ENCODE measurements at regions not wholly inside any gene's neighbourhood (a gene's known extent, or its start where the extent isn't known, plus 50 kb on each side); places are given as distances from the start of the nearest gene placed in this dataset.
"Not testable (repeated sequence)": the region's sequence is repeated elsewhere in the genome, so short reads cannot be mapped to it uniquely, and the experiment has no call there.

DNA sequence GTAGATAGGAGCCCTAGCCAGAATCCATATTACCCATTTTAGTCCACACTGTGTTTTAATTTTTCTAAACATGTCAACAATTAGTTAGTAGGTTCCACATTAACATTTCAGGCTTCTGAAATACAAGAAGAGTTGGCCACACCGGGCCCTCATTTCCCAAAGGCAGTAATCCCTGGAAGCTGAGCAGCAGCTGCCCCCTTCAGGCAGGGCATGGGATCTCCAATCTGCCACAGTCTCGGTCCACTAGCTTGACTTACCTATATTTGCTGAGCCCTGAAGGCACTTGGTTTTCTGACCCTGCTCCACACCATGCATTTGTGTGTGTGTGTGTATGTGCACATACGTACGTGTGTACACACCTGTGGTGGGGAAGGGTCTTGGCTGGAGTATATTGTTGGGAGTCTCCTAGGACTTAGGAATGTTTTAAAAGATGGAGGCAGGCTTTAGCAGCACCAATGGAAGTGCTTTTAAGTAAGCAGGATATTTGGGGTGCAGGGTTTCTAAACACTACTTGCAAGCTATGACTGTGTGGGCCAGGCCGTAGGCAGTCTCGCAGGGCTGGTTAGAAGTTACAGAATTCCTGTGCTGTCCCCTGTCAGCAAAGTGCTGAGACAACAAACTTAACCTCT, 71.2 kb upstream of the SOX14 start:
- no peak overlapping the region for H3K27ac Mint-ChIP-seq
- TF ChIP-seq CTCF (IDR thresholded peaks at IDR 0.05; ENCODE audit: unreplicated experiment) = peak; percentile 87
- H3K4me3 Mint-ChIP-seq (ENCODE audit: low read depth) = no peak overlapping the region
- H3K9me3 Mint-ChIP-seq (ENCODE audit: low read depth) = no peaks in the 10 kb centered on the region
- DNase-seq (ENCODE audit: low spot score, unreplicated experiment) = peak; percentile 41
- H3K4me1 Mint-ChIP-seq (ENCODE audit: low read depth) = no peaks in the 10 kb centered on the region
- peaks cover 49% of the 10 kb centered on the region for H3K27me3 Mint-ChIP-seq
- H3K36me3 Mint-ChIP-seq (ENCODE audit: insufficient read depth) = no peaks in the 10 kb centered on the region

GRCh38 chr3:137693791-137694190, 70.3 kb upstream of the SOX14 start:
- DNase-seq (ENCODE audit: low spot score, unreplicated experiment) = no peak
- no peaks in the 10 kb centered on the region for H3K4me1 Mint-ChIP-seq (ENCODE audit: low read depth)
- no peak for TF ChIP-seq CTCF (IDR thresholded peaks at IDR 0.05; ENCODE audit: unreplicated experiment)
- H3K4me3 Mint-ChIP-seq (ENCODE audit: low read depth) = no peak overlapping the region
- H3K27me3 Mint-ChIP-seq = peaks cover 46% of the 10 kb centered on the region
- no peaks in the 10 kb centered on the region for H3K36me3 Mint-ChIP-seq (ENCODE audit: insufficient read depth)
- no peaks in the 10 kb centered on the region for H3K9me3 Mint-ChIP-seq (ENCODE audit: low read depth)
- H3K27ac Mint-ChIP-seq = no peak overlapping the region

GRCh38 chr3:137694836-137695235, 69.3 kb upstream of the SOX14 start:
- Mint-ChIP-seq H3K4me1 (ENCODE audit: low read depth) (no peaks in the 10 kb centered on the region), H3K27ac (no peak overlapping the region), H3K36me3 (ENCODE audit: insufficient read depth) (no peaks in the 10 kb centered on the region), H3K9me3 (ENCODE audit: low read depth) (no peaks in the 10 kb centered on the region), H3K27me3 (peaks cover 38% of the 10 kb centered on the region), H3K4me3 (ENCODE audit: low read depth) (no peak overlapping the region)
- no peak for TF ChIP-seq CTCF (IDR thresholded peaks at IDR 0.05; ENCODE audit: unreplicated experiment)
- no peak for DNase-seq (ENCODE audit: low spot score, unreplicated experiment)

DNA sequence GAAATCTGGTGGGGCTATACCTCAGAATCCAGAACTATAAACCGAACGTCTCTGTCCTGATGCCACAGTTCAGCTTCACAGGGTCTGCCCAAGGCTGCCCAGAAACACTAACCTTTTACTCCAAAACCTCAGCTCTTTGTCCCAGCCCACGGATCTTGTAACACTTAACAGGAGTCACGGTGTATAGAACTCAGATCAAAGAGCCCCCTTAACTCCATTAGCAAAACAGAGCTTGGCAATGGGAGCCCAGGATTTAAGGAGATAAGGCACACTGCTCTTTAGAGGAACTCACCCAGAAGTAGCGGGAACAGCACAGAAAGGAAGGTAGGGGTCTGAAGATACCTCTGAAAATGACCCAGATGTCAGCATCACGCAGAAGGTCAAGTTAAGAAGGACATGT, 68.8 kb upstream of the SOX14 start:
- no peak for TF ChIP-seq CTCF (IDR thresholded peaks at IDR 0.05; ENCODE audit: unreplicated experiment)
- Mint-ChIP-seq H3K4me1 (ENCODE audit: low read depth) (no peaks in the 10 kb centered on the region), H3K27me3 (peaks cover 38% of the 10 kb centered on the region), H3K9me3 (ENCODE audit: low read depth) (no peaks in the 10 kb centered on the region), H3K4me3 (ENCODE audit: low read depth) (no peak overlapping the region), H3K36me3 (ENCODE audit: insufficient read depth) (no peaks in the 10 kb centered on the region), H3K27ac (no peak overlapping the region)
- DNase-seq (ENCODE audit: low spot score, unreplicated experiment) = no peak

DNA sequence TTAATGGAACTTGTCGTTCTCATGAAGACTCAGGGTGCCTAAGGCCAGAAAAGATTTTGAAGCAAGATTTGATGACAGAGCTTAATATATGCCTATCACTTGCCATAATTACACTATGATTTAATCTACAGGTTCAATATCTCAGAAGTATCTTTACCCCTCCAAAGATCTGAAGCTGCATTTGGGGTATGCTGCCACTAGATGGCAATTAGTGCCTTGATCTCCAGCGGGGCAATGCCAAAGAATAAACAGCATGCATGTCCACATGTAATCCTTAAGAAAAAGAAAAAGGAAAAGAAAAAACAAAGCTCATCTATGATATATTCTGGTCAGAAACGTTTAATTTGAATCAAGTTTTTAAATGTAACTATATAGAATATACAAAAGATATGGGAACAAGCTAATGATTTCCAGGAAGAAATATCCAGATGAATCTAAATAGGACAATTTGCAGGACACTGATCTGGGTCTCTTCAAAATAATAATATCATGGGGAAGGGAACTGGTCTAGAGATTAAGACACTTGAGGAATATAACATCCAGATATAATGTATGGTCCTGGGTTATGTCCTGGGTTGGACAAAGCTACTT, 55.0 kb upstream of the SOX14 start:
- no peaks in the 10 kb centered on the region for H3K4me1 Mint-ChIP-seq (ENCODE audit: low read depth)
- TF ChIP-seq CTCF (IDR thresholded peaks at IDR 0.05; ENCODE audit: unreplicated experiment) = peak; percentile 67
- no peaks in the 10 kb centered on the region for H3K36me3 Mint-ChIP-seq (ENCODE audit: insufficient read depth)
- H3K9me3 Mint-ChIP-seq (ENCODE audit: low read depth) = peaks cover 3% of the 10 kb centered on the region
- H3K27me3 Mint-ChIP-seq = peaks cover 46% of the 10 kb centered on the region
- no peak overlapping the region for H3K4me3 Mint-ChIP-seq (ENCODE audit: low read depth)
- H3K27ac Mint-ChIP-seq = no peak overlapping the region
- no peak for DNase-seq (ENCODE audit: low spot score, unreplicated experiment)

DNA sequence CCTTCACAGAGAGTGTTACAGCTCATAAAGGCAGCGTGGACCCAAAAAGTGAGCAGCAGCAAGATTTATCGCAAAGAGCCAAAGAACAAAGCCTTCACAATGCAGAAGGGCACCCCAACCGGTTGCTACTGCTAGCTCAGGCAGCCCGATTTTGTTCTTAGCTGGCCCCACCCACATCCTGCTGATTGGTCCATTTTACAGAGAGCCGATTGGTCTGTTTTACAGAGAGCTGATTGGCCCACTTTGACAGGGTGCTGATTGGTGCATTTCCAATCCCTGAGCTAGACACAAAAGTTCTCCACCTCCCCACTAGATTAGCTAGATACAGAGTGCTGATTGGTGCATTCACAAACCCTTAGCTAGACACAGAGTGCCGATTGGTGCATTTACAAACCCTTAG, 50.1 kb upstream of the SOX14 start:
- Mint-ChIP-seq H3K9me3 (ENCODE audit: low read depth) (peaks cover 16% of the 10 kb centered on the region), H3K27me3 (peaks cover 35% of the 10 kb centered on the region)
- not testable (repeated sequence) for H3K27ac Mint-ChIP-seq; DNase-seq (ENCODE audit: low spot score, unreplicated experiment); H3K4me3 Mint-ChIP-seq (ENCODE audit: low read depth); H3K36me3 Mint-ChIP-seq (ENCODE audit: insufficient read depth); H3K4me1 Mint-ChIP-seq (ENCODE audit: low read depth)
